ENCODE measurements at regions not wholly inside any gene's neighbourhood (a gene's known extent, or its start where the extent isn't known, plus 50 kb on each side); places are given as distances from the start of the nearest gene placed in this dataset.
"Not testable (repeated sequence)": the region's sequence is repeated elsewhere in the genome, so short reads cannot be mapped to it uniquely, and the experiment has no call there.

DNA sequence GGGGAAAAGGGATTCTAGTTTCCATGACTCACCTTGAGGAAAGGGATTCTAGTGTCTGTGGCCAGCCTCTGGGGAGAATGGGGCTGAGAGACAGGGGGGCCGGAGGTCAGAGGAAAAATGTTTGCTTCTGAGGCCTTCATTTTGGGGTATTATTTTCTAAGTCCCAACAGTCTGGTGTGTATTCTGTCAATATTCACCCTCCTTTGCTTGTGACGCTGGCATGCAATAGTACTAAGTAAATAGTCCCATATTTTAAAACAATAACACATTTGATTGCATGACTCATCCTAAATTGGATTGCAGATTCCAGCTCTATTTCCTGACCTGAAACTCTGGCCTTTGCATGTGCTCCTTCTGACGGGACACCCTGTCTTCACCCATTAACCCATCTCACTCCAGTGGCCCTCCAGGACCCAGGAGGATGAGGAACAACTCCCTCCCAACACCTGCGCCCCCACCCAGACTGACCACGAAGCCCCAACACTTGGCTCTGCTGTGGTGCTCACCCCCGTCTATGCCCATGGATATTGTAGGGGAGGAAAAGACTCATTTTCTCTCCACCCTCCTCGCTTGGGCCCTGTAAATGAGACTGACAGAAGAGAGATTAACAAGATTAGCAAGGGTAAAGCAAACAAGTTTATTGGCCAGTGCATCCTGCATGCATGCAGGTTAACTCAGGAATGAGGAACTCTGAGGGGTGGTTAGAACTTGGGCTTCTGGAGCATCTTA is 495.6 kb upstream of the KLF6 start:
- DNase-seq = no peak

GRCh38 chr10:4279655-4280054 is 494.6 kb upstream of the KLF6 start:
- no peak for DNase-seq

GRCh38 chr10:4278186-4278585 is 493.2 kb upstream of the KLF6 start:
- no peak for DNase-seq

GRCh38 chr10:4276151-4276550 is 491.1 kb upstream of the KLF6 start:
- DNase-seq = no peak

DNA sequence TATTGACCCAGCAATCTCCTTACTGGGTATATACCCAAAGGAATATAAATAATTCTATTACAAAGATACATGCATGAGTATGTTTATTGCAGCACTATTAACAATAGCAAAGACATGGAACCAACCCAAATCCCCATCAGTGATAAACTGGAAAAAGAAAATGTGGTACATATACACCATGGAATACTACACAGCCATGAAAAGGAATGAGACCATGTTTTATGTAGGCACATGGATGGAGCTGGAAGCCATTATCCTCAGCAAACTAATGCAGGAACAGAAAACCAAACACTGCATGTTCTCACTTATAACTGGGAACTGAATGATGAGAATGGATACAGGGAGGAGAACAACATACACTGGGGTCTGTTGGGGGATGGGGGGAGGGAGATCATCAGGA is 489.7 kb upstream of the KLF6 start:
- DNase-seq = not testable (repeated sequence)

DNA sequence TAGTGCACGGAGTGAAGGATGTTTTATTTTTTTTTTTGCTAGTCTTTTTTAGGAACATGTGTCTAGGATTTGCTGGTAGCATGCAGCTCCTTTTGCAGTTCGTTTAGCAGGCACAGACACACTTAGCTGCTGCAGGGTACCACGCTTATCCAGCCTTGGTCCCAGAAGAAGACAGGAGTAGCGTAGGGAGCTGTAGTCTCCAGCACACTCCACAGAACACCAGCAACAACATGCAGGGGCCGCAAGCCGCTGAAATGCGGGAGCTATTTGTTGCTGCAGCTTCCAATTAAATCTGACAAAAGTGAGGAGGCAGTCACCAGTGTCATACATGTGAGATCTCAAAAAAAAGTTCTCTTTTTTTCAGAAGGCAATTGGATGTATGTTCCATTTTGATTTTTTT is 486.2 kb upstream of the KLF6 start:
- DNase-seq = no peak

GRCh38 chr10:4270116-4270515 is 485.1 kb upstream of the KLF6 start:
- peak; percentile 23 for DNase-seq

DNA sequence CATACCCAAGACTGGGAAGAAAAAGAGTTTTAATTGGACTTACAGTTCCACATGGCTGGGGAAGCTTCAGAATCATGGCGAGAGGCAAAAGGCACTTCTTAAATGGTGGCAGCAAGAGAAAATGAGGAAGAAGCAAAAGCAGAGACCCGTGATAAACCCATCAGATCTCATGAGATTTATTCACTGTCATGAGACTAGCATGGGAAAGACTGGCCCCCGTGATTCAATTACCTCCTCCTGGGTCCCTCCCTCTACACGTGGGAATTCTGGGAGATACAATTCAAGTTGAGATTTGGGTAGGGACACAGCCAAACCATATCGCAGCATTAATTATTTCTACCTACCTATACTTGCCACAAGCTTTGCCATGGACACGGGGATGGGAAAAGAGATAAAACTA is 483.5 kb upstream of the KLF6 start:
- DNase-seq = not testable (repeated sequence)

- no peak for DNase-seq
These were observed 482.2 kb upstream of the KLF6 start for GRCh38 chr10:4267086-4267773.

GRCh38 chr10:4266416-4267085 is 481.5 kb upstream of the KLF6 start:
- DNase-seq = no peak

GRCh38 chr10:4265964-4266363 is 481.0 kb upstream of the KLF6 start:
- DNase-seq = no peak

GRCh38 chr10:4264209-4264865 is 479.3 kb upstream of the KLF6 start:
- no peak for DNase-seq

- DNase-seq = no peak
These were observed 478.6 kb upstream of the KLF6 start for GRCh38 chr10:4263601-4263921.

GRCh38 chr10:4262870-4263600 is 478.0 kb upstream of the KLF6 start:
- no peak for DNase-seq

- DNase-seq = no peak
These were observed 477.4 kb upstream of the KLF6 start for GRCh38 chr10:4262449-4262848.

DNA sequence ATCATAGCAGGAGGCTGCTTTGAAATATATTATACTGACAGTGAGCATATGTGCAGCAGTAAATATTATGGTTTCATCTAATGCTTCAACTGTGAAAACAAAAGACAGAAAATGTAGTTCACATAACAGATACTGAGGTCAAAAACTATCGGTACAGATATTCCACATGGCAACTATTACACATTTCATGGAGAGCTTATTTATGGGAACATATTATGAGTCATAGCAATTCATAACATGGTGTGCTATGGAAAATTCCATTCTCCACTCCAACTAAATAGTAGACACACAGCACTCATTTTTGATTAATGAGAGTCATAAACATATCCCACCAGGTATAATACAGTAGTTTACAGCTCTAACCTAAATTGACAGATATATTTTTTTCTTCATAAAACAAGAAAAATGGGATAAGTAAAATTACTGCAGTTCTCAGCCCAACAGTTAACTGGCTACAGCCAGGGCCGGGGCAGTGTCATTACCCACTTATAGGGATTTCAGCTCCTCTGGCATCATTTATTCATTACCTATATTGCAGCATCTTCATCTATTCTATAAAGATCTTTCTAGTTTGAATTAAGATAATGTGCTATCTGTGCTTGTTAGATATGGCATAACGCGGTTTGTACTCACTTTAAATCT is 475.6 kb upstream of the KLF6 start:
- no peak for DNase-seq

GRCh38 chr10:4257939-4258465 is 473.0 kb upstream of the KLF6 start:
- DNase-seq = no peak

DNA sequence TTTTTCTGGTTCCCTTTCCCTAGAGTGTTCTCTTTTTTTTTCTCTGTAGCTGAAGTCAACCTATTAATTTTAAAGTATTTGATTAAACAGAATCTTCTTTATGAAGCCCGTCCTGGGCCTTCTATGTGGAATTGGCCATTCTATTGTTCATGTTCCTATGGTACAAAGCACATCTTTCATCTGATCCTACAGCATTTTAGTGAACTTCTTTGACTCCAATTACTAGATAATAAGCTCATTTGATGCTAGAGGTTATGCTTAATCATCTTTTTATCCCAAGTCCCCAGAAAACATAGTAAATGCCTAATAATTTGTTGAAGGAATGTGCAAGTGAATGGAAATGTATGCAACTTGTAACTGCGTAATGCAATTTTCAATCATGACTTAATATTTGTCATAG is 472.0 kb upstream of the KLF6 start:
- DNase-seq = no peak

DNA sequence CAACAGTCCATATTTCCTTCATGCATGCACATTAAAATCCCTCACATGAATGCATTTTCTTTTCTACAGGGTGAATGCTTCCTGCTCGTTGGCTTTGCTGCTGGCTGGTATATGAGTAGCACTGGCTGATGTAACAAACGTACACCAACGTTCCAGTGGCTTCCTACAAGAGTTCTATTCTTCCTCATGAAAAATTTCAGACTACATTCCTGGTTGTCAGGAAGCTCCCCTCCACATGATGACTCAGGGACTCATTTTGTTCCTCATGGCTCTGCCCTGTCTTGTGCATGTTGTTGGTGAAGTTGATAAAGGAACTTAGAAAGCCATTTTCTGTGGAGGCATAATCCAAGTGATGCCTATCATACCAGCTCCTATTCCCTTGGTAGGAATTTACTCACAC is 470.7 kb upstream of the KLF6 start:
- no peak for DNase-seq

- no peak for DNase-seq
These were observed 469.3 kb upstream of the KLF6 start for GRCh38 chr10:4254101-4254994.

DNA sequence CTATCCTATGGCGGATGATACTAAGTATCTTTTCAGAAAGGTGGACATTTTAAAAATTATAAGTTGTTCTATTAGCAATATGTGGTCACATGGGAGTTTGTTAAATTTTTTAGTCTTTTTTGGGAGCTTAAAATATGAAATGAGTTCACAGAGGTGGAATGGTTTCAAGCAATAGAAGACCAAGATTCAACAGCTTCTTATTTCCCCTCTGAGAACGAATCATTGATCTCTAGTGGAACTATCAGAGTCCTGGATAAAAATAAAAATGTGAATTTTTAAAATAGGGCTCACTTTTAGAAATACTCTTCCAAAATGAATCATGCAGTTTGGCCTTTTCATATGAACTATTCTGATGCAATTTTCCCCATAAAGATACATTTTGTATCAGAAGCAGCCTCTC is 467.7 kb upstream of the KLF6 start:
- DNase-seq = no peak
